Breast epithelium (tissue), 3 donors: ENCODE measurements at regions not wholly inside any gene's neighbourhood (a gene's known extent, or its start where the extent isn't known, plus 50 kb on each side); places are given as distances from the start of the nearest gene placed in this dataset.

Source experiments
- POLR2A ChIP-seq: fragments of 450-650 bp; IDR thresholded peaks from one replicate; pipeline ENCODE4 v1.6.1; 2016; ENCODE audit warnings: antibody characterized with exemption, mild to moderate bottlenecking, moderate library complexity
- POLR2AphosphoS5 ChIP-seq, 3 donors: sonication (generic); formaldehyde crosslinking; IDR thresholded peaks; one replicate each; pipeline ENCODE4 v1.6.1; 2017; ENCODE audit warnings: antibody characterized with exemption in 3 of 3
- TF ChIP-seq, protein P1 (sequence below), 3 donors: fragments of 450-650 bp; IDR thresholded peaks; one replicate each; pipeline ENCODE4 v1.5.1; 2016 to 2017; ENCODE audit warnings: antibody characterized with exemption in 3 of 3, mild to moderate bottlenecking in 3 of 3, moderate library complexity in 3 of 3

DNA sequence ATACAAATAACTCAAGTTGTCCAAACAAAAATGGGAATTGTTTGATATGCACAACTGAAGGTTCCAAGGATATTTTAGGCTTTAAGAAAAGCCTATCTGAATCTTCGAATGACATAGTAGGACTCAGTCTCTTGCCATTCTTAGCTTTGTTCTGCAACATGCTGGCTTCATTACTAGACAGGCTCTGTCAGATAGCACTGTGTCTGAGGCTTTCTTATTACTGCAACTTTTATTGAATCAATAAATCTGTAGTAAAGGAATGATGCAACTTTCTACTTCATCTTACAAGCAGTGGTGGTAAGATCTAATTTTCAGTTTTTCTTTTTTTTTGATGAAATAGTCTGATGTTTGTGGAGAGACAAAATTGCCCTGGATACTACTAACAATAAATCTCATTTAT, 319.3 kb upstream of the CCDC179 start:
- TF ChIP-seq POLR2A (no peak), POLR2AphosphoS5 (IDR thresholded peaks at IDR 0.05) (no peak)
- TF ChIP-seq, protein P1, sequence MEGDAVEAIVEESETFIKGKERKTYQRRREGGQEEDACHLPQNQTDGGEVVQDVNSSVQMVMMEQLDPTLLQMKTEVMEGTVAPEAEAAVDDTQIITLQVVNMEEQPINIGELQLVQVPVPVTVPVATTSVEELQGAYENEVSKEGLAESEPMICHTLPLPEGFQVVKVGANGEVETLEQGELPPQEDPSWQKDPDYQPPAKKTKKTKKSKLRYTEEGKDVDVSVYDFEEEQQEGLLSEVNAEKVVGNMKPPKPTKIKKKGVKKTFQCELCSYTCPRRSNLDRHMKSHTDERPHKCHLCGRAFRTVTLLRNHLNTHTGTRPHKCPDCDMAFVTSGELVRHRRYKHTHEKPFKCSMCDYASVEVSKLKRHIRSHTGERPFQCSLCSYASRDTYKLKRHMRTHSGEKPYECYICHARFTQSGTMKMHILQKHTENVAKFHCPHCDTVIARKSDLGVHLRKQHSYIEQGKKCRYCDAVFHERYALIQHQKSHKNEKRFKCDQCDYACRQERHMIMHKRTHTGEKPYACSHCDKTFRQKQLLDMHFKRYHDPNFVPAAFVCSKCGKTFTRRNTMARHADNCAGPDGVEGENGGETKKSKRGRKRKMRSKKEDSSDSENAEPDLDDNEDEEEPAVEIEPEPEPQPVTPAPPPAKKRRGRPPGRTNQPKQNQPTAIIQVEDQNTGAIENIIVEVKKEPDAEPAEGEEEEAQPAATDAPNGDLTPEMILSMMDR (IDR thresholded peaks at IDR 0.05), result no peak
